ENCODE measurements at regions not wholly inside any gene's neighbourhood (a gene's known extent, or its start where the extent isn't known, plus 50 kb on each side); places are given as distances from the start of the nearest gene placed in this dataset.

- CTCF ChIA-PET = no interaction called here
- TF ChIP-seq ARNT (IDR thresholded peaks at IDR 0.05) (no peak), FOXM1 (IDR thresholded peaks at IDR 0.05; ENCODE audit: borderline replicate concordance) (no peak), FOXK2 (IDR thresholded peaks at IDR 0.05) (no peak), LEF1 (IDR thresholded peaks at IDR 0.05; ENCODE audit: borderline replicate concordance) (no peak)
- no peak for DNase-seq (ENCODE audit: extremely low spot score)
- POLR2A ChIA-PET = no interaction called here
Observed at GRCh38 chr11:113614097-113614496, 92.0 kb downstream of the TMPRSS5 start.

GRCh38 chr11:113613619-113614018, 92.5 kb downstream of the TMPRSS5 start:
- TF ChIP-seq ARNT (IDR thresholded peaks at IDR 0.05) (no peak), FOXK2 (IDR thresholded peaks at IDR 0.05) (no peak)
- DNase-seq (ENCODE audit: extremely low spot score) = no peak
- ChIA-PET POLR2A (no interaction called here), CTCF (no interaction called here)

GRCh38 chr11:113604186-113604585, 101.9 kb downstream of the TMPRSS5 start:
- ChIA-PET POLR2A (no interaction called here), CTCF (no interaction called here)
- no peak for DNase-seq (ENCODE audit: extremely low spot score)
- TF ChIP-seq ELF4 (IDR thresholded peaks at IDR 0.05) = no peak
- no peak for TF ChIP-seq ARNT (IDR thresholded peaks at IDR 0.05)
- no peak for TF ChIP-seq NFRKB (IDR thresholded peaks at IDR 0.05)
- no peak for TF ChIP-seq SP1 (IDR thresholded peaks at IDR 0.05)
- no peak for TF ChIP-seq PKNOX1 (IDR thresholded peaks at IDR 0.05)
- TF ChIP-seq FOXM1 (IDR thresholded peaks at IDR 0.05; ENCODE audit: borderline replicate concordance) = no peak
- TF ChIP-seq FOXK2 (IDR thresholded peaks at IDR 0.05) = no peak
- TF ChIP-seq HDGF (IDR thresholded peaks at IDR 0.05; ENCODE audit: borderline replicate concordance) = no peak
- no peak for TF ChIP-seq ZNF384 (IDR thresholded peaks at IDR 0.05)
- no peak for TF ChIP-seq SUZ12 (IDR thresholded peaks at IDR 0.05)
- no peak for TF ChIP-seq BHLHE40 (IDR thresholded peaks at IDR 0.05; ENCODE audit: borderline replicate concordance)

GRCh38 chr11:113603277-113604059, 102.6 kb downstream of the TMPRSS5 start:
- POLR2A ChIA-PET = no interaction called here
- no peak for DNase-seq (ENCODE audit: extremely low spot score)
- CTCF ChIA-PET = no interaction called here
- no peak for TF ChIP-seq SP1 (IDR thresholded peaks at IDR 0.05)
- TF ChIP-seq CTBP1 (IDR thresholded peaks at IDR 0.05; ENCODE audit: borderline replicate concordance) = no peak
- no peak for TF ChIP-seq NFRKB (IDR thresholded peaks at IDR 0.05)
- no peak for TF ChIP-seq FOXM1 (IDR thresholded peaks at IDR 0.05; ENCODE audit: borderline replicate concordance)
- TF ChIP-seq ELF4 (IDR thresholded peaks at IDR 0.05) = no peak
- TF ChIP-seq PKNOX1 (IDR thresholded peaks at IDR 0.05) = no peak
- no peak for TF ChIP-seq LEF1 (IDR thresholded peaks at IDR 0.05; ENCODE audit: borderline replicate concordance)
- no peak for TF ChIP-seq FOXK2 (IDR thresholded peaks at IDR 0.05)
- no peak for TF ChIP-seq ZNF384 (IDR thresholded peaks at IDR 0.05)
- TF ChIP-seq BHLHE40 (IDR thresholded peaks at IDR 0.05; ENCODE audit: borderline replicate concordance) = no peak
- no peak for TF ChIP-seq HDGF (IDR thresholded peaks at IDR 0.05; ENCODE audit: borderline replicate concordance)

GRCh38 chr11:113602483-113602882, 103.6 kb downstream of the TMPRSS5 start:
- POLR2A ChIA-PET = no interaction called here
- no peak for DNase-seq (ENCODE audit: extremely low spot score)
- TF ChIP-seq L3MBTL2 (conservative IDR thresholded peaks at IDR 0.05) (no peak), FOXK2 (IDR thresholded peaks at IDR 0.05) (no peak), NFRKB (IDR thresholded peaks at IDR 0.05) (no peak), SUZ12 (IDR thresholded peaks at IDR 0.05) (no peak), LEF1 (IDR thresholded peaks at IDR 0.05; ENCODE audit: borderline replicate concordance) (no peak), ZNF384 (IDR thresholded peaks at IDR 0.05) (no peak), SP1 (IDR thresholded peaks at IDR 0.05) (no peak)
- CTCF ChIA-PET = no interaction called here

- ChIA-PET CTCF (no interaction called here), POLR2A (no interaction called here)
- DNase-seq (ENCODE audit: extremely low spot score) = no peak
- TF ChIP-seq ARNT (IDR thresholded peaks at IDR 0.05) (no peak), FOXA1 (IDR thresholded peaks at IDR 0.05) (no peak), CTBP1 (IDR thresholded peaks at IDR 0.05; ENCODE audit: borderline replicate concordance) (no peak), NFRKB (IDR thresholded peaks at IDR 0.05) (no peak), LEF1 (IDR thresholded peaks at IDR 0.05; ENCODE audit: borderline replicate concordance) (no peak), BHLHE40 (IDR thresholded peaks at IDR 0.05; ENCODE audit: borderline replicate concordance) (no peak), SUZ12 (IDR thresholded peaks at IDR 0.05) (no peak), ELF4 (IDR thresholded peaks at IDR 0.05) (no peak), TARDBP (IDR thresholded peaks at IDR 0.05) (no peak), PKNOX1 (IDR thresholded peaks at IDR 0.05) (no peak), L3MBTL2 (conservative IDR thresholded peaks at IDR 0.05) (no peak), SP1 (IDR thresholded peaks at IDR 0.05) (no peak), ZNF384 (IDR thresholded peaks at IDR 0.05) (no peak), FOXK2 (IDR thresholded peaks at IDR 0.05) (no peak), FOXM1 (IDR thresholded peaks at IDR 0.05; ENCODE audit: borderline replicate concordance) (no peak), HDGF (IDR thresholded peaks at IDR 0.05; ENCODE audit: borderline replicate concordance) (no peak)
Observed at GRCh38 chr11:113596658-113597057, 109.5 kb downstream of the TMPRSS5 start.

Data from HEK293T (cell line).